ENCODE measurements at regions not wholly inside any gene's neighbourhood (a gene's known extent, or its start where the extent isn't known, plus 50 kb on each side); places are given as distances from the start of the nearest gene placed in this dataset.

DNA sequence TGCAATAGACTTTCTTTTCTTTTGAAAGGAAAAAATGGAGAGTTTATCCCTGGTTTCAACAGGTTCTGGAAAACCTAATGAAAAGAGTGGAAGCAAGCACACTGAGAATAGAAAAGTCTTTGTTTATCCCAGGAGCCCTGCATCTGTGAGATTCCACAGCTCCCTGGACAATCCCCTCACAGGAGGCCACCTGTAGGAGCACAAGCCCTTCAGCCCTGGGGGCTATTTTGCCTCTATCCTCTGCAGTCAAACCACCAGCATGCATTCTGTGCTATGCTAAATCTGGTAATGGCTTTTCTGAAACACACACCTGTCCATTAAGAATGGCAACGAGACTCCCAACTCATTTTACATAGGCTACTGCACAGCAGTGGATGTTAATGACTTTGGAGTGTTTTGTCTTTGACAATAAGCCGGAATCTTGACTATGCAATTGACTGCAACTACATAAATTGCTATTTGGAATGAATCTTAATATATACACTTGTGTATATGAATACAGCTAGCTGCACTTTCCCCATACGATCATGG lies 369.4 kb downstream of the NR2F2 start:
- Histone ChIP-seq H4K20me1 (ENCODE audit: control insufficient read depth, insufficient read depth, low read depth, low read length) (no peaks in the 10 kb centered on the region), H3K4me1 (ENCODE audit: control insufficient read depth, low read length) (no peaks in the 10 kb centered on the region), H3K4me2 (ENCODE audit: low read length) (no peak overlapping the region), H3K4me3 (ENCODE audit: low read length) (no peak overlapping the region), H3K27ac (ENCODE audit: low read depth, low read length) (no peak overlapping the region), H3K79me2 (ENCODE audit: control insufficient read depth, low read length) (no peaks in the 10 kb centered on the region), H3K9me3 (ENCODE audit: control insufficient read depth, insufficient read depth, low read length) (no peaks in the 10 kb centered on the region), H3K36me3 (ENCODE audit: control insufficient read depth, low read length) (no peaks in the 10 kb centered on the region), H3F3A (ENCODE audit: control insufficient read depth, insufficient read depth) (no peaks in the 10 kb centered on the region), H3K27me3 (ENCODE audit: control insufficient read depth, low read length) (no peaks in the 10 kb centered on the region), H3K9me2 (replicated peaks; ENCODE audit: control insufficient read depth, low read length) (no peaks in the 10 kb centered on the region)
- TF ChIP-seq EZH2phosphoT487 (IDR thresholded peaks at IDR 0.05; ENCODE audit: borderline replicate concordance, low read length), result no peak
- TF ChIP-seq, protein P1, sequence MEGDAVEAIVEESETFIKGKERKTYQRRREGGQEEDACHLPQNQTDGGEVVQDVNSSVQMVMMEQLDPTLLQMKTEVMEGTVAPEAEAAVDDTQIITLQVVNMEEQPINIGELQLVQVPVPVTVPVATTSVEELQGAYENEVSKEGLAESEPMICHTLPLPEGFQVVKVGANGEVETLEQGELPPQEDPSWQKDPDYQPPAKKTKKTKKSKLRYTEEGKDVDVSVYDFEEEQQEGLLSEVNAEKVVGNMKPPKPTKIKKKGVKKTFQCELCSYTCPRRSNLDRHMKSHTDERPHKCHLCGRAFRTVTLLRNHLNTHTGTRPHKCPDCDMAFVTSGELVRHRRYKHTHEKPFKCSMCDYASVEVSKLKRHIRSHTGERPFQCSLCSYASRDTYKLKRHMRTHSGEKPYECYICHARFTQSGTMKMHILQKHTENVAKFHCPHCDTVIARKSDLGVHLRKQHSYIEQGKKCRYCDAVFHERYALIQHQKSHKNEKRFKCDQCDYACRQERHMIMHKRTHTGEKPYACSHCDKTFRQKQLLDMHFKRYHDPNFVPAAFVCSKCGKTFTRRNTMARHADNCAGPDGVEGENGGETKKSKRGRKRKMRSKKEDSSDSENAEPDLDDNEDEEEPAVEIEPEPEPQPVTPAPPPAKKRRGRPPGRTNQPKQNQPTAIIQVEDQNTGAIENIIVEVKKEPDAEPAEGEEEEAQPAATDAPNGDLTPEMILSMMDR (IDR thresholded peaks at IDR 0.05; ENCODE audit: low read depth, low read length, poor library complexity, severe bottlenecking), result no peak

DNA sequence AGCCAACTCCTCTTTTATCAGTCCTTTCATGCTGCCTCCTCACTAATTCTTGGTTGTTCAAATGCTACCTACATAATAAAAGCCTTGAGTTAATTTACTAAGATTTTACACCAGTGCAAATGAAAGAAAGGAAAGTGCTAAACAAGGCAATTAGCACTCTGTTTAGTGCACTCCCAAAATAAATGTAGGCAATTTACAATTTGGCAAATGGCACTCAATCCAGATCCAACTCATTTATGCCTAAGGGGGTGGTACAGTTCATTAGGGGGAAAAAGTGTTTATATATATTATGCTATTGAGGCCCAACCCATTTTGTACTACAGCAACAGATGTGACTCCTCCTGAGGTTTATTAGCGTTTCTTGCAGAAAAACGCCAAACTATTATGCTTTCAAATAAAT lies 370.1 kb downstream of the NR2F2 start:
- H3F3A ChIP-seq (ENCODE audit: control insufficient read depth, insufficient read depth), result no peaks in the 10 kb centered on the region
- no peaks in the 10 kb centered on the region for H3K9me2 ChIP-seq (replicated peaks; ENCODE audit: control insufficient read depth, low read length)
- H3K9me3 ChIP-seq (ENCODE audit: control insufficient read depth, insufficient read depth, low read length), result no peaks in the 10 kb centered on the region
- no peaks in the 10 kb centered on the region for H3K4me1 ChIP-seq (ENCODE audit: control insufficient read depth, low read length)
- H3K4me3 ChIP-seq (ENCODE audit: low read length), result no peak overlapping the region
- H3K27me3 ChIP-seq (ENCODE audit: control insufficient read depth, low read length), result no peaks in the 10 kb centered on the region
- no peak overlapping the region for H3K4me2 ChIP-seq (ENCODE audit: low read length)
- TF ChIP-seq, protein P1 (IDR thresholded peaks at IDR 0.05; ENCODE audit: low read depth, low read length, poor library complexity, severe bottlenecking), result no peak
- no peak for TF ChIP-seq EZH2phosphoT487 (IDR thresholded peaks at IDR 0.05; ENCODE audit: borderline replicate concordance, low read length)
- H3K79me2 ChIP-seq (ENCODE audit: control insufficient read depth, low read length), result no peaks in the 10 kb centered on the region
- no peaks in the 10 kb centered on the region for H4K20me1 ChIP-seq (ENCODE audit: control insufficient read depth, insufficient read depth, low read depth, low read length)
- no peak overlapping the region for H3K27ac ChIP-seq (ENCODE audit: low read depth, low read length)
- H3K36me3 ChIP-seq (ENCODE audit: control insufficient read depth, low read length), result no peaks in the 10 kb centered on the region

DNA sequence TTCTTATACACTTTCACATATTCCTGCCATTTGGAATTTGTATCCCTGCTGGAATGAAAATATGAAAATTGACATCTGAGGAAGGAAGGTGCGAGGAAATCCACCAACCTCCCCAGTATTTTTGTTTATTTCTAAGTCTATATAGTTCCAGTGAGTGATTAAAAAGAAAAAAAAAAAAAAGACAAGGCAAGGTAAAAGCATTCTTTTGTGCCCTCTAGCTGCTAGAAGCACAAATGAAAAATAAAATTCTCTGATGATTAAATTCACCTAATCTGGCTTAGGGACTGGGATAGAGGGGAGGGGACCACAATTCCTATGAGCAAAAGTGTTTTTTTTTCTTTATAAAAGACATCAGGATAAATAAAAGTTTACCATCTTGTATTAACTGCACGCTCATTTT lies 370.9 kb downstream of the NR2F2 start:
- no peaks in the 10 kb centered on the region for H3K4me1 ChIP-seq (ENCODE audit: control insufficient read depth, low read length)
- no peaks in the 10 kb centered on the region for H3K36me3 ChIP-seq (ENCODE audit: control insufficient read depth, low read length)
- no peak overlapping the region for H3K27ac ChIP-seq (ENCODE audit: low read depth, low read length)
- H3K4me3 ChIP-seq (ENCODE audit: low read length), result no peak overlapping the region
- H4K20me1 ChIP-seq (ENCODE audit: control insufficient read depth, insufficient read depth, low read depth, low read length), result no peaks in the 10 kb centered on the region
- no peaks in the 10 kb centered on the region for H3K27me3 ChIP-seq (ENCODE audit: control insufficient read depth, low read length)
- H3K9me2 ChIP-seq (replicated peaks; ENCODE audit: control insufficient read depth, low read length), result no peaks in the 10 kb centered on the region
- H3F3A ChIP-seq (ENCODE audit: control insufficient read depth, insufficient read depth), result no peaks in the 10 kb centered on the region
- no peaks in the 10 kb centered on the region for H3K79me2 ChIP-seq (ENCODE audit: control insufficient read depth, low read length)
- no peaks in the 10 kb centered on the region for H3K9me3 ChIP-seq (ENCODE audit: control insufficient read depth, insufficient read depth, low read length)
- no peak overlapping the region for H3K4me2 ChIP-seq (ENCODE audit: low read length)
- TF ChIP-seq, protein P1 (IDR thresholded peaks at IDR 0.05; ENCODE audit: low read depth, low read length, poor library complexity, severe bottlenecking), result no peak
- no peak for TF ChIP-seq EZH2phosphoT487 (IDR thresholded peaks at IDR 0.05; ENCODE audit: borderline replicate concordance, low read length)
